Ishikawa (cell line): ENCODE measurements at regions not wholly inside any gene's neighbourhood (a gene's known extent, or its start where the extent isn't known, plus 50 kb on each side); places are given as distances from the start of the nearest gene placed in this dataset.

Source experiments
- CEBPB ChIP-seq: IDR thresholded peaks from 2 replicates; pipeline ENCODE4 v1.6.1; 2012
- CREB1 ChIP-seq: IDR thresholded peaks from 2 replicates; pipeline ENCODE4 v1.6.1; 2012; ENCODE audit warnings: low read depth
- EGR1 ChIP-seq: IDR thresholded peaks from 2 replicates; pipeline ENCODE4 v1.6.1; 2012
- EP300 ChIP-seq: IDR thresholded peaks from 2 replicates; pipeline ENCODE4 v1.6.1; 2012; ENCODE audit warnings: borderline replicate concordance
- FOXM1 ChIP-seq: IDR thresholded peaks from 2 replicates; pipeline ENCODE4 v1.6.1; 2012; ENCODE audit warnings: low read depth, borderline replicate concordance
- NFIC ChIP-seq: IDR thresholded peaks from 2 replicates; pipeline ENCODE4 v1.6.1; 2012
- RAD21 ChIP-seq: IDR thresholded peaks from 2 replicates; pipeline ENCODE4 v1.6.1; 2012; ENCODE audit warnings: low read depth
- TAF1 ChIP-seq: IDR thresholded peaks from 2 replicates; pipeline ENCODE4 v1.6.1; 2012; ENCODE audit warnings: low read depth, mild to moderate bottlenecking
- TCF12 ChIP-seq: IDR thresholded peaks from 2 replicates; pipeline ENCODE4 v1.6.1; 2012; ENCODE audit warnings: low read depth
- TEAD4 ChIP-seq: IDR thresholded peaks from 2 replicates; pipeline ENCODE4 v1.6.1; 2012
- YY1 ChIP-seq: IDR thresholded peaks from 2 replicates; pipeline ENCODE4 v1.6.1; 2012; ENCODE audit warnings: low read depth
- ZBTB7A ChIP-seq: IDR thresholded peaks from 2 replicates; pipeline ENCODE4 v1.6.1; 2012; ENCODE audit warnings: low read depth
- TF ChIP-seq, protein P1 (sequence below): IDR thresholded peaks from 2 replicates; pipeline ENCODE4 v1.6.1; 2012
- TF ChIP-seq, protein P2 (sequence below): IDR thresholded peaks from 2 replicates; pipeline ENCODE4 v1.6.1; 2012
- TF ChIP-seq, protein P3 (sequence below): IDR thresholded peaks from 2 replicates; pipeline ENCODE4 v1.6.1; 2012; ENCODE audit warnings: low read depth, mild to moderate bottlenecking

GRCh38 chr2:21644266-21644665, 520.5 kb downstream of the TDRD15 start:
- TF ChIP-seq TCF12 (no peak), FOXM1 (no peak), CREB1 (no peak), TEAD4 (no peak), EGR1 (no peak)
- TF ChIP-seq, protein P1, sequence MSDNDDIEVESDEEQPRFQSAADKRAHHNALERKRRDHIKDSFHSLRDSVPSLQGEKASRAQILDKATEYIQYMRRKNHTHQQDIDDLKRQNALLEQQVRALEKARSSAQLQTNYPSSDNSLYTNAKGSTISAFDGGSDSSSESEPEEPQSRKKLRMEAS, result no peak

DNA sequence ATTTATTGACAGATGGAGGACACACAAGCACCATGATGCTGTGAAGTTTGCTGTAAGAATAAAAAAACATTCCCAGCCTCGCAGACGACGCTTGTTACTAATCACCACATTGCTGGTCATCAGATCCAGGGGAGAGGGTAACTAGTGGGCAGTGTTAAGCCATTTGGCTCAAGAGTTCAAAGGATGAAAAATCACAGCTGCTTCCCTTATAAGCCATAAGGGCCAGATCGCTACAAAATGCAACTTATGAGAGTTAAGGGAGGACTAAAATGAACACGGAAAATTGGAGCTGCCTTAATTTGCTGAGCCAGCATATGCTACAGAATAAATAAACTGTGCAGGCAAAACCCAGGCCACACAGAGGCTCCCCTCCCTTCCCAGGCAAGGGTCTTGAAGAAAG, 522.6 kb downstream of the TDRD15 start:
- TF ChIP-seq EP300, result no peak
- no peak for TF ChIP-seq CEBPB
- no peak for TF ChIP-seq FOXM1
- TF ChIP-seq CREB1, result no peak
- TF ChIP-seq, protein P2, sequence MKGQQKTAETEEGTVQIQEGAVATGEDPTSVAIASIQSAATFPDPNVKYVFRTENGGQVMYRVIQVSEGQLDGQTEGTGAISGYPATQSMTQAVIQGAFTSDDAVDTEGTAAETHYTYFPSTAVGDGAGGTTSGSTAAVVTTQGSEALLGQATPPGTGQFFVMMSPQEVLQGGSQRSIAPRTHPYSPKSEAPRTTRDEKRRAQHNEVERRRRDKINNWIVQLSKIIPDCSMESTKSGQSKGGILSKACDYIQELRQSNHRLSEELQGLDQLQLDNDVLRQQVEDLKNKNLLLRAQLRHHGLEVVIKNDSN, result no peak
- TF ChIP-seq, protein P3, sequence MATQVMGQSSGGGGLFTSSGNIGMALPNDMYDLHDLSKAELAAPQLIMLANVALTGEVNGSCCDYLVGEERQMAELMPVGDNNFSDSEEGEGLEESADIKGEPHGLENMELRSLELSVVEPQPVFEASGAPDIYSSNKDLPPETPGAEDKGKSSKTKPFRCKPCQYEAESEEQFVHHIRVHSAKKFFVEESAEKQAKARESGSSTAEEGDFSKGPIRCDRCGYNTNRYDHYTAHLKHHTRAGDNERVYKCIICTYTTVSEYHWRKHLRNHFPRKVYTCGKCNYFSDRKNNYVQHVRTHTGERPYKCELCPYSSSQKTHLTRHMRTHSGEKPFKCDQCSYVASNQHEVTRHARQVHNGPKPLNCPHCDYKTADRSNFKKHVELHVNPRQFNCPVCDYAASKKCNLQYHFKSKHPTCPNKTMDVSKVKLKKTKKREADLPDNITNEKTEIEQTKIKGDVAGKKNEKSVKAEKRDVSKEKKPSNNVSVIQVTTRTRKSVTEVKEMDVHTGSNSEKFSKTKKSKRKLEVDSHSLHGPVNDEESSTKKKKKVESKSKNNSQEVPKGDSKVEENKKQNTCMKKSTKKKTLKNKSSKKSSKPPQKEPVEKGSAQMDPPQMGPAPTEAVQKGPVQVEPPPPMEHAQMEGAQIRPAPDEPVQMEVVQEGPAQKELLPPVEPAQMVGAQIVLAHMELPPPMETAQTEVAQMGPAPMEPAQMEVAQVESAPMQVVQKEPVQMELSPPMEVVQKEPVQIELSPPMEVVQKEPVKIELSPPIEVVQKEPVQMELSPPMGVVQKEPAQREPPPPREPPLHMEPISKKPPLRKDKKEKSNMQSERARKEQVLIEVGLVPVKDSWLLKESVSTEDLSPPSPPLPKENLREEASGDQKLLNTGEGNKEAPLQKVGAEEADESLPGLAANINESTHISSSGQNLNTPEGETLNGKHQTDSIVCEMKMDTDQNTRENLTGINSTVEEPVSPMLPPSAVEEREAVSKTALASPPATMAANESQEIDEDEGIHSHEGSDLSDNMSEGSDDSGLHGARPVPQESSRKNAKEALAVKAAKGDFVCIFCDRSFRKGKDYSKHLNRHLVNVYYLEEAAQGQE, result no peak
- no peak for TF ChIP-seq TAF1
- TF ChIP-seq NFIC, result no peak
- no peak for TF ChIP-seq RAD21
- no peak for TF ChIP-seq YY1

DNA sequence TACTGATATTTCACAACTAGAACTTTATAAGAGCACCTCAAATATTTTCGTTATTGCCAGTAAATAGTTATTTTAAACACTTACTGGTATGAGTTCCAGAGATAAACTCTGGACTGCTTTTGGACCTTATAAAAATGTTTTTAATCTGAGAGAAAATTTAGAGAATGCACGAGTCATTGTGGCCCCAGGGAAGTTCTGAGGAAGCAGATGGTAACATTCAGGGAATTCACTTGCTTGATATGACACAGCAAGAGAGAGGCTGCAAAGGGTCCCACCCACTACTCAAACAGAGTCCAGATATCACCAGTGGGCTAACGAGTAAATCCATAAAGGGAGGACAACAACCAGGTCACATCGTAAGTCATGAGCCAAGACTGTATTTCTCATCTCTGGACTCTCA, 526.8 kb downstream of the TDRD15 start:
- TF ChIP-seq TCF12 (no peak), FOXM1 (no peak), ZBTB7A (no peak), EGR1 (no peak), TEAD4 (no peak)
- TF ChIP-seq, protein P1, result no peak
- TF ChIP-seq, protein P2, result no peak
- TF ChIP-seq, protein P3, result no peak

- TF ChIP-seq TEAD4 (no peak), EP300 (no peak), TCF12 (no peak), TAF1 (no peak), FOXM1 (no peak)
- TF ChIP-seq, protein P2, result no peak
- TF ChIP-seq, protein P1, result no peak
Observed at GRCh38 chr2:21655136-21655535, 531.4 kb downstream of the TDRD15 start.

- no peak for TF ChIP-seq FOXM1
- TF ChIP-seq, protein P2, result no peak
Observed at GRCh38 chr2:21656330-21657075, 532.7 kb downstream of the TDRD15 start.

- TF ChIP-seq RAD21 (no peak), EP300 (no peak), TEAD4 (no peak), ZBTB7A (no peak), FOXM1 (no peak), YY1 (no peak), CEBPB (no peak), NFIC (no peak), EGR1 (no peak), TCF12 (no peak), TAF1 (no peak), CREB1 (no peak)
- TF ChIP-seq, protein P1, result no peak
- TF ChIP-seq, protein P3, result no peak
- TF ChIP-seq, protein P2, result no peak
Observed at GRCh38 chr2:21657445-21657844, 533.7 kb downstream of the TDRD15 start.
